Gastrocnemius medialis (tissue), 4 donors: ENCODE measurements at regions not wholly inside any gene's neighbourhood (a gene's known extent, or its start where the extent isn't known, plus 50 kb on each side); places are given as distances from the start of the nearest gene placed in this dataset.

Source experiments
- POLR2A ChIP-seq, 2 donors: fragments of 450-650 bp; IDR thresholded peaks; one replicate each; pipeline ENCODE4 v1.6.1; 2017; ENCODE audit warnings: antibody characterized with exemption in 2 of 2, mild to moderate bottlenecking in 2 of 2, moderate library complexity in 2 of 2
- TF ChIP-seq, protein P1 (sequence below), 5 experiments: fragments of 450-650 bp in 3 of 5; fragments of 200-600 bp in 2 of 5; sonication (generic) in 2 of 5; IDR thresholded peaks in 4 of 5; conservative IDR thresholded peaks in 1 of 5; 1 replicate in 4 of 5; 2 replicates in 1 of 5; pipeline ENCODE4 v1.5.1; 2016 to 2019; ENCODE audit warnings: antibody characterized with exemption in 5 of 5, mild to moderate bottlenecking in 3 of 5, moderate library complexity in 3 of 5

- no peak for TF ChIP-seq POLR2A (IDR thresholded peaks at IDR 0.05)
- TF ChIP-seq, protein P1, sequence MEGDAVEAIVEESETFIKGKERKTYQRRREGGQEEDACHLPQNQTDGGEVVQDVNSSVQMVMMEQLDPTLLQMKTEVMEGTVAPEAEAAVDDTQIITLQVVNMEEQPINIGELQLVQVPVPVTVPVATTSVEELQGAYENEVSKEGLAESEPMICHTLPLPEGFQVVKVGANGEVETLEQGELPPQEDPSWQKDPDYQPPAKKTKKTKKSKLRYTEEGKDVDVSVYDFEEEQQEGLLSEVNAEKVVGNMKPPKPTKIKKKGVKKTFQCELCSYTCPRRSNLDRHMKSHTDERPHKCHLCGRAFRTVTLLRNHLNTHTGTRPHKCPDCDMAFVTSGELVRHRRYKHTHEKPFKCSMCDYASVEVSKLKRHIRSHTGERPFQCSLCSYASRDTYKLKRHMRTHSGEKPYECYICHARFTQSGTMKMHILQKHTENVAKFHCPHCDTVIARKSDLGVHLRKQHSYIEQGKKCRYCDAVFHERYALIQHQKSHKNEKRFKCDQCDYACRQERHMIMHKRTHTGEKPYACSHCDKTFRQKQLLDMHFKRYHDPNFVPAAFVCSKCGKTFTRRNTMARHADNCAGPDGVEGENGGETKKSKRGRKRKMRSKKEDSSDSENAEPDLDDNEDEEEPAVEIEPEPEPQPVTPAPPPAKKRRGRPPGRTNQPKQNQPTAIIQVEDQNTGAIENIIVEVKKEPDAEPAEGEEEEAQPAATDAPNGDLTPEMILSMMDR (IDR thresholded peaks at IDR 0.05 in 4 of 5, conservative IDR thresholded peaks at IDR 0.05 in 1 of 5), result no peak
Observed at GRCh38 chr13:80824229-80824628, 483.3 kb upstream of the SPRY2 start.
